ENCODE measurements at regions not wholly inside any gene's neighbourhood (a gene's known extent, or its start where the extent isn't known, plus 50 kb on each side); places are given as distances from the start of the nearest gene placed in this dataset.
A peak's percentile ranks its signal among the peaks of the same experiment; 100 is the strongest.

DNA sequence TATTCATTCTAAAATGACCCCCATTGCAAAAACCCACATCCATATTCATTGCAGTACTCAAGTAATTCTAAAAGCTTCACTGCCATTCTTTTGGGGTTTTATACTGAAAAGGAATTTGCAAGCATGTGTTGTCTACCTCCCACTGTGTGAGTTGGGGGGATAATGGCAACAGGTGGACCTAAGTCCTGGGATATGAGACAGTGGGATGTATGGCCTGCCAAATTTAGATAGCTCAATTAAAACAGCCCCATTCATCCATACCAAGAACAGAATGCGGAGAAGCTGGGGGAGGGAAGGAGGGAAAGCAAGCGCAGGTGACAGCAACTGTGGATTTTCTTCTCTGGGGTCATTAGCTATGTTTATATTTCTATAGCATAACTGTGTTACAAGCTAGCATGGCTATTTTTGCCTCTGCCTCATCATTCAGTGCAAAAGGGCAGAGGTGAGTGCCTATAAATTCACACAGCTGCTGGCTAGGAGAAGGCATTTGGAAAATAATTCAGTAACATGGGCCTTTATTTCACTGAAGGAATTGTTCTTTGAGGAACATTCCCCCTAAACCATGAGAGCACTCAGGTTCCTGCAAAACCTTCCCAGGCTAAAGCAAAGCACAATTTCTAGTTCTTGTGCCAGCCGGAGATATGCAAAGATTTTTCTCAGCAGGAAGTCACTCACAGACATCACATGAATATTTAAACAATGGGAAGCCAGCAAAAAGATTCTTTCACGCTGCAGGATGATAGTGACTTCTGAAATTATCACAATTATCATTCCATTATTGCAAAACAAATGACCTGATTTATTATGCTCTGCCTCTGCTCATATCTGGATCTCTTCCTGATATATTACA, 393.9 kb upstream of the ACVR2A start:
- no peaks in the 10 kb centered on the region for H3K36me3 Mint-ChIP-seq (ENCODE audit: low read depth)
- H3K36me3 ChIP-seq (ENCODE audit: insufficient read depth, low read length) = no peaks in the 10 kb centered on the region
- H3K9me3 Mint-ChIP-seq = no peaks in the 10 kb centered on the region
- CTCF ChIA-PET = no interaction called here
- DNase-seq (no peak), ATAC-seq (ENCODE audit: poor library complexity) (no peak)
- H3K9me3 ChIP-seq (ENCODE audit: control insufficient read depth in 1 of 2, insufficient read depth in 1 of 2, low read length in 2 of 2) = no peaks in the 10 kb centered on the region
- intact Hi-C loops (cut with DNase I, micrococcal nuclease) = no loop called here
- H3K27me3 ChIP-seq (ENCODE audit: control insufficient read depth in 1 of 2, insufficient read depth in 2 of 2, low read length in 2 of 2) = no peaks in the 10 kb centered on the region
- POLR2A ChIA-PET = no interaction called here
- H3K27me3 Mint-ChIP-seq = no peaks in the 10 kb centered on the region
- TF ChIP-seq CTCF (IDR thresholded peaks at IDR 0.05) = no peak
- H3K27ac ChIP-seq (ENCODE audit: low read depth in 1 of 2, low read length in 2 of 2) = no peak overlapping the region
- no peak overlapping the region for H3K4me3 ChIP-seq (ENCODE audit: low read length)
- H3K4me1 Mint-ChIP-seq (ENCODE audit: low read depth) = peaks cover 12% of the 10 kb centered on the region
- no peak overlapping the region for H3K4me3 Mint-ChIP-seq
- H3K4me1 ChIP-seq (ENCODE audit: insufficient read depth, low read length) = peaks cover 7% of the 10 kb centered on the region
- H3K27ac Mint-ChIP-seq = no peak overlapping the region

DNA sequence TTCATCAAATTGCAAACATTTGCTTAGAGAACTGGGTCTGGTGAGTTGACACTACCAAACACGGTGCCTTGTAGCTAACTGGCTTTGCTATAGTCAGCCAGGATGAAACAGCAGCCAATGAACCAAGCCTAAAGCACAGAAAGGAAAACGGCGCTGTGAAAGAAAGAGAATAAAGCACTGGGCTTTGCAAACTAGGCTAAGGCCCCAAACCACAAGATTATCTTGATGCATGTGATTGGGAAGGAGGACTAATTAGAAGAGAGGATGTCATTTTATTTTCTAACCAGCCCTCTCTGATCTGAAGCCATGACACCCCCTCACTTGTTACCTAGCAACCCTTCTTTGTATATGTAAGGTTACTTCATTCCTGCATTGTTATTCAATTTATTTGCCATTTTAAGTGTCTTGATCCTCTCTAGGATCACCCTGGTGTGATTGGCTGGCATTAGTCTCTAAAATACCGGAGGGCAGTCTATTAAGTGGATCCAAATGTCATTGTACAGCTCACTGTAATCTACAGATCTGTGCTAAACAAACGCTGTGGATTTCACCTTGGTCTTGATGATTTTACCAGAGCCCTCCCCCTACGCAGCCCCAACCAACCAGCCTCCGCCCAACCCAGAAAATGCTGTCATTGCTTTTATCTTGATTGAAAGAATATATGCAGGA, 395.4 kb upstream of the ACVR2A start:
- Mint-ChIP-seq H3K4me1 (ENCODE audit: low read depth) (peaks cover 12% of the 10 kb centered on the region), H3K27me3 (no peaks in the 10 kb centered on the region), H3K36me3 (ENCODE audit: low read depth) (no peaks in the 10 kb centered on the region), H3K27ac (peak overlapping the region; percentile 88), H3K9me3 (peaks cover 2% of the 10 kb centered on the region), H3K4me3 (peak overlapping the region; percentile 22)
- ChIA-PET CTCF (no interaction called here), POLR2A (no interaction called here)
- DNase-seq (peak in 12 of 14 experiments; percentile 2 to 78 (median 24)), ATAC-seq (ENCODE audit: poor library complexity) (peak; percentile 85)
- H3K4me3 ChIP-seq (ENCODE audit: low read length) = peak overlapping the region; percentile 19
- intact Hi-C loops (cut with DNase I, micrococcal nuclease) = no loop called here
- peaks cover 7% of the 10 kb centered on the region for H3K4me1 ChIP-seq (ENCODE audit: insufficient read depth, low read length)
- H3K36me3 ChIP-seq (ENCODE audit: insufficient read depth, low read length) = no peaks in the 10 kb centered on the region
- TF ChIP-seq CTCF (IDR thresholded peaks at IDR 0.05) = no peak
- H3K27ac ChIP-seq (ENCODE audit: low read depth in 1 of 2, low read length in 2 of 2) = peak overlapping the region in 1 of 2 donors; percentile 81
- H3K9me3 ChIP-seq (ENCODE audit: control insufficient read depth in 1 of 2, insufficient read depth in 1 of 2, low read length in 2 of 2) = no peaks in the 10 kb centered on the region
- H3K27me3 ChIP-seq (ENCODE audit: control insufficient read depth in 1 of 2, insufficient read depth in 2 of 2, low read length in 2 of 2) = no peaks in the 10 kb centered on the region

- Histone ChIP-seq H3K4me3 (ENCODE audit: low read length) (no peak overlapping the region), H3K9me3 (ENCODE audit: control insufficient read depth in 1 of 2, insufficient read depth in 1 of 2, low read length in 2 of 2) (no peaks in the 10 kb centered on the region), H3K27ac (ENCODE audit: low read depth in 1 of 2, low read length in 2 of 2) (no peak overlapping the region), H3K4me1 (ENCODE audit: insufficient read depth, low read length) (no peaks in the 10 kb centered on the region), H3K27me3 (ENCODE audit: control insufficient read depth in 1 of 2, insufficient read depth in 2 of 2, low read length in 2 of 2) (no peaks in the 10 kb centered on the region), H3K36me3 (ENCODE audit: insufficient read depth, low read length) (no peaks in the 10 kb centered on the region)
- TF ChIP-seq CTCF (IDR thresholded peaks at IDR 0.05) = no peak
- no peak for DNase-seq
- no peak for ATAC-seq (ENCODE audit: poor library complexity)
- H3K4me1 Mint-ChIP-seq (ENCODE audit: low read depth) = no peaks in the 10 kb centered on the region
- intact Hi-C loops (cut with DNase I, micrococcal nuclease) = no loop called here
- CTCF ChIA-PET = no interaction called here
- no peaks in the 10 kb centered on the region for H3K27me3 Mint-ChIP-seq
- H3K4me3 Mint-ChIP-seq = no peak overlapping the region
- H3K36me3 Mint-ChIP-seq (ENCODE audit: low read depth) = no peaks in the 10 kb centered on the region
- no peak overlapping the region for H3K27ac Mint-ChIP-seq
- POLR2A ChIA-PET = no interaction called here
- H3K9me3 Mint-ChIP-seq = peaks cover 2% of the 10 kb centered on the region
Measured at GRCh38 chr2:147442816-147443215, 402.0 kb upstream of the ACVR2A start.
